Brain microvascular endothelial cell (primary cell): ENCODE measurements at regions not wholly inside any gene's neighbourhood (a gene's known extent, or its start where the extent isn't known, plus 50 kb on each side); places are given as distances from the start of the nearest gene placed in this dataset.
"Not testable (repeated sequence)": the region's sequence is repeated elsewhere in the genome, so short reads cannot be mapped to it uniquely, and the experiment has no call there.

Experiments used
- DNase-seq: peaks from one replicate; pipeline ENCODE4 v3.0.0-alpha.2; 2020
- H3K27ac ChIP-seq: fragments of 250-450 bp; sonication (Bioruptor Pico); 2 replicates; pipeline ENCODE4 v1.5.1; 2020; ENCODE audit warnings: mild to moderate bottlenecking, moderate library complexity
- H3K27me3 ChIP-seq: fragments of 250-450 bp; sonication (Bioruptor Pico); replicated peaks from 2 replicates; pipeline ENCODE4 v1.5.1; 2020; ENCODE audit warnings: mild to moderate bottlenecking
- H3K36me3 ChIP-seq: fragments of 250-450 bp; sonication (Bioruptor Pico); replicated peaks from 2 replicates; pipeline ENCODE4 v1.5.1; 2020; ENCODE audit warnings: mild to moderate bottlenecking
- H3K4me3 ChIP-seq: 2 replicates; pipeline ENCODE4 v1.5.1; 2011; ENCODE audit warnings: low read depth, mild to moderate bottlenecking, control low read depth, low read length, moderate library complexity
- in situ Hi-C: cut with HindIII; loops from 2 replicates; pipeline ENCODE4 v1.10.0; 2017; ENCODE audit warnings: low sequenced_read_pairs, low pct_ligation_motif_present
- TF ChIP-seq, protein P1 (sequence below): IDR thresholded peaks from 2 replicates; pipeline ENCODE4 v1.5.1; 2011; ENCODE audit warnings: low read depth, mild to moderate bottlenecking, moderate library complexity, low read length, control low read depth, inconsistent platforms; ENCODE audit errors: missing control alignments

DNA sequence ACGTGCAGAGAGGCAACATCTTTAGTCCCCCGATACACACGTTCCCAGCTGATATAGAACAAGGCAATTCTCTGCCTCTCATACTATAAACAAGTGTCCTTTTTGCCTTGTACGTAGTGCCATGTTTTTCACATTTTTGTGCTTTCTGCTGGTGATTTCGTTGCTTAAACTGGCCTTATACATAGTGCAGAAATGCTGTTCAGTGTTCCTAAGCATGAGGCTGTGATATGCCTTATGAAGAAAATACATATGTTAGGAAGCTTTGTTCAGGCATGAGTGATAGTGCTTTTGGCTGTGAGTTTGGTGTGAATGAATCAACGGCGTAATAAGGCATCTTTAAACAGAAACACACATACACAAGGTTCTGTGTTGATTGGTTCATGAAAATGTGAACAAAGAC is 77.2 kb downstream of the KATNIP start:
- DNase-seq: no peak
- TF ChIP-seq, protein P1, sequence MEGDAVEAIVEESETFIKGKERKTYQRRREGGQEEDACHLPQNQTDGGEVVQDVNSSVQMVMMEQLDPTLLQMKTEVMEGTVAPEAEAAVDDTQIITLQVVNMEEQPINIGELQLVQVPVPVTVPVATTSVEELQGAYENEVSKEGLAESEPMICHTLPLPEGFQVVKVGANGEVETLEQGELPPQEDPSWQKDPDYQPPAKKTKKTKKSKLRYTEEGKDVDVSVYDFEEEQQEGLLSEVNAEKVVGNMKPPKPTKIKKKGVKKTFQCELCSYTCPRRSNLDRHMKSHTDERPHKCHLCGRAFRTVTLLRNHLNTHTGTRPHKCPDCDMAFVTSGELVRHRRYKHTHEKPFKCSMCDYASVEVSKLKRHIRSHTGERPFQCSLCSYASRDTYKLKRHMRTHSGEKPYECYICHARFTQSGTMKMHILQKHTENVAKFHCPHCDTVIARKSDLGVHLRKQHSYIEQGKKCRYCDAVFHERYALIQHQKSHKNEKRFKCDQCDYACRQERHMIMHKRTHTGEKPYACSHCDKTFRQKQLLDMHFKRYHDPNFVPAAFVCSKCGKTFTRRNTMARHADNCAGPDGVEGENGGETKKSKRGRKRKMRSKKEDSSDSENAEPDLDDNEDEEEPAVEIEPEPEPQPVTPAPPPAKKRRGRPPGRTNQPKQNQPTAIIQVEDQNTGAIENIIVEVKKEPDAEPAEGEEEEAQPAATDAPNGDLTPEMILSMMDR: no peak
- no peak overlapping the region for H3K27ac ChIP-seq
- no peaks in the 10 kb centered on the region for H3K27me3 ChIP-seq
- no peaks in the 10 kb centered on the region for H3K36me3 ChIP-seq
- in situ Hi-C loops: no loop called here
- H3K4me3 ChIP-seq: no peak overlapping the region

- TF ChIP-seq, protein P1: no peak
- Histone ChIP-seq H3K36me3 (no peaks in the 10 kb centered on the region), H3K27ac (no peak overlapping the region), H3K27me3 (no peaks in the 10 kb centered on the region), H3K4me3 (no peak overlapping the region)
- in situ Hi-C loops: no loop called here
- no peak for DNase-seq
These were observed 78.4 kb downstream of the KATNIP start for GRCh38 chr16:27628241-27628942.

GRCh38 chr16:27628943-27629462 is 79.1 kb downstream of the KATNIP start:
- H3K4me3 ChIP-seq, H3K27me3 ChIP-seq, DNase-seq, H3K27ac ChIP-seq, in situ Hi-C loops, H3K36me3 ChIP-seq: not testable (repeated sequence)

DNA sequence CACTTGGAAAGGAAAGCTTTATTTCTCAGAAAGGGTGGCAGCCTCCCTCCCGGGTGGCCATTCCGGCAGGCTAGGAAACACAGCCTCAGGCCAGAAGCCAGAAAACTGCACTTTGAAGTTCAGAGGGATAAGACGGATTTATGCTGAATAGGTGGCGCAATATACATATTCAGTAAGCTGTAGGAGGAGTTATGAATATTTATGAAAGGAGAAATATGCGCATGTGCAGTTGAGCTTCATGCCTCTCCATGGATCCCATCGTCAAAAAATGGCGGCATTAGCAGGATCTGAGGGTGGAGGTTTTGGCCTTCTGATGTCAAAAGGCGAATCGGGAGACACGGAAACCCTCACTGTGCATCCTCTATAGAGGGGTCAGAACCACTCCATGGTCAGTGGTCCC is 82.3 kb downstream of the KATNIP start:
- TF ChIP-seq, protein P1: no peak
- no peak for DNase-seq
- Histone ChIP-seq H3K4me3 (no peak overlapping the region), H3K27ac (no peak overlapping the region), H3K27me3 (no peaks in the 10 kb centered on the region), H3K36me3 (peaks cover 2% of the 10 kb centered on the region)
- in situ Hi-C loops: no loop called here

- Histone ChIP-seq H3K4me3 (no peak overlapping the region), H3K27me3 (no peaks in the 10 kb centered on the region), H3K36me3 (peaks cover 2% of the 10 kb centered on the region), H3K27ac (no peak overlapping the region)
- in situ Hi-C loops: no loop called here
- no peak for DNase-seq
- TF ChIP-seq, protein P1: no peak
These were observed 83.3 kb downstream of the KATNIP start for GRCh38 chr16:27633221-27633620.

DNA sequence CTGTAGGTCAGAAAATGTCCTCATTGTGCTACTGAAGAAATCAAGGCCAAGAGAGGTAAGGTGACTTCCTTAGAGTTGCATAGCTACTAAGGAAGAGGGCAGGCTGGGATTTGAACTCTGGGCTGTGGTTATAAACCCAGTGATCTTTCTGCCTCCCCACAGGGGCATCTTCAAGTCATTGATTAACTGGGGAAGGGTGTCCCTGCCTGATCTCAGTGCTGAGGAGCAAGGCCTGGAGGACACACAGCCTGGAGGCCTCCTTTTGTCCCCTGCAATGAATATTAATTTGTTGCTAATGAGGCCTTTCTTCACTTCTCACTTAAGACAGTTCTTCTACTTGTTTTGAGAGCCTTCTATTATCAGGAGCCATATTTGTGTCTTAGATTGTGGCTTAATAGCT is 83.8 kb downstream of the KATNIP start:
- Histone ChIP-seq H3K4me3 (no peak overlapping the region), H3K27me3 (no peaks in the 10 kb centered on the region), H3K27ac (no peak overlapping the region), H3K36me3 (peaks cover 2% of the 10 kb centered on the region)
- in situ Hi-C loops: no loop called here
- DNase-seq: no peak
- TF ChIP-seq, protein P1: no peak
